ENCODE measurements at regions not wholly inside any gene's neighbourhood (a gene's known extent, or its start where the extent isn't known, plus 50 kb on each side); places are given as distances from the start of the nearest gene placed in this dataset.
"Not testable (repeated sequence)": the region's sequence is repeated elsewhere in the genome, so short reads cannot be mapped to it uniquely, and the experiment has no call there.

- Histone ChIP-seq H4K20me1 (ENCODE audit: insufficient read depth) (no peaks in the 10 kb centered on the region), H3K79me2 (ENCODE audit: insufficient read depth, low read length) (no peaks in the 10 kb centered on the region), H3K4me3 (replicated peaks in 1 of 2; ENCODE audit: low read depth in 1 of 2, low read length in 2 of 2) (no peak overlapping the region), H3K4me1 (ENCODE audit: control insufficient read depth in 1 of 2, insufficient read depth in 2 of 2, low read length in 2 of 2) (0 out of 4 replicates have a peak, but pooled peaks cover 0 to 3% of the 10 kb centered on the region in 2 experiments), H2AFZ (ENCODE audit: low read depth, low read length, poor library complexity, severe bottlenecking) (no peak overlapping the region), H3K9me2 (ENCODE audit: insufficient read depth) (no peaks in the 10 kb centered on the region), H3K27ac (ENCODE audit: low read depth, low read length) (no peak overlapping the region), H3K27me3 (ENCODE audit: insufficient read depth, low read length) (no peaks in the 10 kb centered on the region), H3K9me3 (ENCODE audit: control insufficient read depth in 1 of 2, insufficient read depth in 1 of 2, low read depth in 1 of 2, low read length in 2 of 2) (no peaks in the 10 kb centered on the region), H3K4me2 (ENCODE audit: low read length) (no peak overlapping the region), H3K9ac (ENCODE audit: low read length) (no peak overlapping the region), H3K36me3 (ENCODE audit: control insufficient read depth in 1 of 2, insufficient read depth in 2 of 2, low read length in 2 of 2) (no peaks in the 10 kb centered on the region)
- no TSS peak for BruUV-seq (replicated peaks)
- RAD21 ChIA-PET (ENCODE audit: low non-redundant PET in 1 of 2, low total read pairs in 2 of 2, uncharacterized antibody in 2 of 2, unreplicated experiment in 2 of 2) = no interaction called here
- CTCF ChIA-PET = no interaction called here
- intact Hi-C loops (cut with micrococcal nuclease) = no loop called here
- POLR2A ChIA-PET = no interaction called here
- TF ChIP-seq EZH2phosphoT487 (IDR thresholded peaks at IDR 0.05; ENCODE audit: borderline replicate concordance) (no peak), ELF1 (IDR thresholded peaks at IDR 0.05; ENCODE audit: borderline replicate concordance, low read depth) (no peak), POLR2AphosphoS5 (IDR thresholded peaks at IDR 0.05; ENCODE audit: low read depth, low read length) (no peak), FOSL1 (IDR thresholded peaks at IDR 0.05; ENCODE audit: low read depth) (no peak), SIN3A (IDR thresholded peaks at IDR 0.05; ENCODE audit: low read depth) (no peak), EZH2 (IDR thresholded peaks at IDR 0.05) (no peak), JUND (IDR thresholded peaks at IDR 0.05) (no peak), ATF3 (IDR thresholded peaks at IDR 0.05) (no peak), ZFX (IDR thresholded peaks at IDR 0.05) (no peak), SP1 (IDR thresholded peaks at IDR 0.05; ENCODE audit: low read depth) (no peak), RAD21 (IDR thresholded peaks at IDR 0.05; ENCODE audit: low read depth) (no peak), SRF (IDR thresholded peaks at IDR 0.05; ENCODE audit: low read depth) (no peak), CBX3 (IDR thresholded peaks at IDR 0.05; ENCODE audit: low read depth) (no peak), POLR2A (IDR thresholded peaks at IDR 0.05; ENCODE audit: borderline replicate concordance, extremely low read depth, insufficient read depth, insufficient read length) (no peak), TCF7L2 (IDR thresholded peaks at IDR 0.05; ENCODE audit: borderline replicate concordance, extremely low read depth, insufficient read depth, insufficient read length) (no peak)
- TF ChIP-seq, protein P1, sequence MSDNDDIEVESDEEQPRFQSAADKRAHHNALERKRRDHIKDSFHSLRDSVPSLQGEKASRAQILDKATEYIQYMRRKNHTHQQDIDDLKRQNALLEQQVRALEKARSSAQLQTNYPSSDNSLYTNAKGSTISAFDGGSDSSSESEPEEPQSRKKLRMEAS (IDR thresholded peaks at IDR 0.05) = no peak
- TF ChIP-seq, protein P2, sequence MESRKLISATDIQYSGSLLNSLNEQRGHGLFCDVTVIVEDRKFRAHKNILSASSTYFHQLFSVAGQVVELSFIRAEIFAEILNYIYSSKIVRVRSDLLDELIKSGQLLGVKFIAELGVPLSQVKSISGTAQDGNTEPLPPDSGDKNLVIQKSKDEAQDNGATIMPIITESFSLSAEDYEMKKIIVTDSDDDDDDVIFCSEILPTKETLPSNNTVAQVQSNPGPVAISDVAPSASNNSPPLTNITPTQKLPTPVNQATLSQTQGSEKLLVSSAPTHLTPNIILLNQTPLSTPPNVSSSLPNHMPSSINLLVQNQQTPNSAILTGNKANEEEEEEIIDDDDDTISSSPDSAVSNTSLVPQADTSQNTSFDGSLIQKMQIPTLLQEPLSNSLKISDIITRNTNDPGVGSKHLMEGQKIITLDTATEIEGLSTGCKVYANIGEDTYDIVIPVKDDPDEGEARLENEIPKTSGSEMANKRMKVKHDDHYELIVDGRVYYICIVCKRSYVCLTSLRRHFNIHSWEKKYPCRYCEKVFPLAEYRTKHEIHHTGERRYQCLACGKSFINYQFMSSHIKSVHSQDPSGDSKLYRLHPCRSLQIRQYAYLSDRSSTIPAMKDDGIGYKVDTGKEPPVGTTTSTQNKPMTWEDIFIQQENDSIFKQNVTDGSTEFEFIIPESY (IDR thresholded peaks at IDR 0.05; ENCODE audit: extremely low read depth, insufficient replicate concordance, low read length) = no peak
- no peak for DNase-seq (ENCODE audit: low read depth, low spot score)
- no peak for ATAC-seq
Measured at GRCh38 chr6:15021074-15021473, 224.8 kb upstream of the JARID2 start.

DNA sequence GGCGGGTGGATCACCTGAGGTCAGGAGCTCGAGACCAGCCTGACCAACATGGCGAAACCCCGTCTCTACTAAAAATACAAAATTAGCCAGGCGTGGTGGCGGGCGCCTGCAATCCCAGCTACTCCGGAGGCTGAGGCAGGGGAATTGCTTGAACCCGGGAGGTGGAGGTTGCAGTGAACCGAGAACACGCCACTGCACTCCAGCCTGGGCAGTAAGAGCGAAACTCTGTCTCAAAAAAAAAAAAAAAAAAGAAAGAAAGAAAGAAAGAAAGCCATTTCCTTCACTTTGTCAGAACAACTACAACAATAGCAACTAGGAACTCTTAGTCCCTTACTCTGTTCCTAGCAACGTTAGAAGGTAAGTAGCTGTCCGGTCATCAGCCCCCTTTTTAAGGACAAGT, 222.9 kb upstream of the JARID2 start:
- CTCF ChIA-PET; H3K79me2 ChIP-seq (ENCODE audit: insufficient read depth, low read length); H3K27me3 ChIP-seq (ENCODE audit: insufficient read depth, low read length); H3K4me1 ChIP-seq (ENCODE audit: control insufficient read depth in 1 of 2, insufficient read depth in 2 of 2, low read length in 2 of 2); DNase-seq (ENCODE audit: low read depth, low spot score); BruUV-seq (replicated peaks); H2AFZ ChIP-seq (ENCODE audit: low read depth, low read length, poor library complexity, severe bottlenecking); H3K9me3 ChIP-seq (ENCODE audit: control insufficient read depth in 1 of 2, insufficient read depth in 1 of 2, low read depth in 1 of 2, low read length in 2 of 2); H3K9me2 ChIP-seq (ENCODE audit: insufficient read depth); H3K9ac ChIP-seq (ENCODE audit: low read length); ATAC-seq; POLR2A ChIA-PET; H3K4me2 ChIP-seq (ENCODE audit: low read length); H3K27ac ChIP-seq (ENCODE audit: low read depth, low read length); H3K36me3 ChIP-seq (ENCODE audit: control insufficient read depth in 1 of 2, insufficient read depth in 2 of 2, low read length in 2 of 2); RAD21 ChIA-PET (ENCODE audit: low non-redundant PET in 1 of 2, low total read pairs in 2 of 2, uncharacterized antibody in 2 of 2, unreplicated experiment in 2 of 2); H4K20me1 ChIP-seq (ENCODE audit: insufficient read depth); H3K4me3 ChIP-seq (replicated peaks in 1 of 2; ENCODE audit: low read depth in 1 of 2, low read length in 2 of 2); intact Hi-C loops (cut with micrococcal nuclease): not testable (repeated sequence)

Data from HCT116 (cell line).